Coronary artery (tissue), 2 donors: ENCODE measurements at regions not wholly inside any gene's neighbourhood (a gene's known extent, or its start where the extent isn't known, plus 50 kb on each side); places are given as distances from the start of the nearest gene placed in this dataset.
"Not testable (repeated sequence)": the region's sequence is repeated elsewhere in the genome, so short reads cannot be mapped to it uniquely, and the experiment has no call there.

Experiments used
- DNase-seq: peaks from one replicate; pipeline ENCODE4 v3.0.0-alpha.2; 2017; ENCODE audit warnings: low spot score
- H3K27ac ChIP-seq, 2 donors: fragments of 200-600 bp; sonication (generic); one replicate each; pipeline ENCODE4 v1.5.1; 2016 to 2019
- H3K4me3 ChIP-seq: fragments of 200-600 bp; sonication (generic); 2 replicates; pipeline ENCODE4 v1.5.1; 2016; ENCODE audit warnings: mild to moderate bottlenecking, moderate library complexity
- TF ChIP-seq, protein P1 (sequence below): fragments of 200-600 bp; sonication (generic); IDR thresholded peaks from one replicate; pipeline ENCODE4 v1.5.1; 2019; ENCODE audit warnings: antibody characterized with exemption

DNA sequence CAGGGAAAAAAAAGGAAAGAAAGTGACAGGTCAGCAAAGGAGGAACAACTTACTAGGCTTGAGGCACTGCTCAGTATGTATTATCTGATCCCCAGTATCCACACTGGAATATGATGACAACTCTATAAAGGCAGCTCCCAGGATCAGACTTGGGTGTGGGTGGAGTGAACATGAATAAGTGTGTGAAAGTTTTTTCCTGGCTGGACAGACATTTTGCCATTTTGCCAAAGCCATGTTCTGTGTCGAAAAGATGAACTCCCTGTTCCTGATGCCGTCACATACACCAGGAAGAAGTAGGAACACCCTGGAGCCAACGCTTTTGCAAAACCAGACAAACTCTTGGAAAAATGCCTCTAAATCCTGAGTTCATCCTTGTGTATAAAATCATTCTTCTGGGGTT, 143.2 kb upstream of the MEOX2 start:
- peak; percentile 74 for DNase-seq
- H3K4me3 ChIP-seq: no peak overlapping the region
- TF ChIP-seq, protein P1, sequence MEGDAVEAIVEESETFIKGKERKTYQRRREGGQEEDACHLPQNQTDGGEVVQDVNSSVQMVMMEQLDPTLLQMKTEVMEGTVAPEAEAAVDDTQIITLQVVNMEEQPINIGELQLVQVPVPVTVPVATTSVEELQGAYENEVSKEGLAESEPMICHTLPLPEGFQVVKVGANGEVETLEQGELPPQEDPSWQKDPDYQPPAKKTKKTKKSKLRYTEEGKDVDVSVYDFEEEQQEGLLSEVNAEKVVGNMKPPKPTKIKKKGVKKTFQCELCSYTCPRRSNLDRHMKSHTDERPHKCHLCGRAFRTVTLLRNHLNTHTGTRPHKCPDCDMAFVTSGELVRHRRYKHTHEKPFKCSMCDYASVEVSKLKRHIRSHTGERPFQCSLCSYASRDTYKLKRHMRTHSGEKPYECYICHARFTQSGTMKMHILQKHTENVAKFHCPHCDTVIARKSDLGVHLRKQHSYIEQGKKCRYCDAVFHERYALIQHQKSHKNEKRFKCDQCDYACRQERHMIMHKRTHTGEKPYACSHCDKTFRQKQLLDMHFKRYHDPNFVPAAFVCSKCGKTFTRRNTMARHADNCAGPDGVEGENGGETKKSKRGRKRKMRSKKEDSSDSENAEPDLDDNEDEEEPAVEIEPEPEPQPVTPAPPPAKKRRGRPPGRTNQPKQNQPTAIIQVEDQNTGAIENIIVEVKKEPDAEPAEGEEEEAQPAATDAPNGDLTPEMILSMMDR: no peak
- H3K27ac ChIP-seq: peak overlapping the region in 1 of 2 donors; percentile 41

DNA sequence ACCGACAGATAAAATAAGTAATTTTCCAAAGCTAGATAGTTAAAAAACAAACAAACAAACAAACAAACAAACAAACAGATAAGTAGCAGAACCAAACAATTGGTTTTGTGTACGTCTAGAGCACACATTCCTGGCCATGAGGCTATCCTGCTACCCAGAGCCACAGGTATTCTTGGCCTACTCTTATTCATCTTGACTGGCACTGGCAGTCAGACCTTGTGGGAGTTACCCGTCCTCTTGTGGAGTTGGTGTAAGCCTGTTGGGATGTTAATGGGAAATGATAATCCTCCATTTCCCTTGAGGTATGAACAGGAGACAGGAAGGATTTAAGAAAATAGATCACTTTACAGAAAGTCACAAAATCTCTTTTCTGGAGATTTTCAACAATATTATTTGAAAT, 142.4 kb upstream of the MEOX2 start:
- no peak overlapping the region for H3K27ac ChIP-seq
- TF ChIP-seq, protein P1: no peak

DNA sequence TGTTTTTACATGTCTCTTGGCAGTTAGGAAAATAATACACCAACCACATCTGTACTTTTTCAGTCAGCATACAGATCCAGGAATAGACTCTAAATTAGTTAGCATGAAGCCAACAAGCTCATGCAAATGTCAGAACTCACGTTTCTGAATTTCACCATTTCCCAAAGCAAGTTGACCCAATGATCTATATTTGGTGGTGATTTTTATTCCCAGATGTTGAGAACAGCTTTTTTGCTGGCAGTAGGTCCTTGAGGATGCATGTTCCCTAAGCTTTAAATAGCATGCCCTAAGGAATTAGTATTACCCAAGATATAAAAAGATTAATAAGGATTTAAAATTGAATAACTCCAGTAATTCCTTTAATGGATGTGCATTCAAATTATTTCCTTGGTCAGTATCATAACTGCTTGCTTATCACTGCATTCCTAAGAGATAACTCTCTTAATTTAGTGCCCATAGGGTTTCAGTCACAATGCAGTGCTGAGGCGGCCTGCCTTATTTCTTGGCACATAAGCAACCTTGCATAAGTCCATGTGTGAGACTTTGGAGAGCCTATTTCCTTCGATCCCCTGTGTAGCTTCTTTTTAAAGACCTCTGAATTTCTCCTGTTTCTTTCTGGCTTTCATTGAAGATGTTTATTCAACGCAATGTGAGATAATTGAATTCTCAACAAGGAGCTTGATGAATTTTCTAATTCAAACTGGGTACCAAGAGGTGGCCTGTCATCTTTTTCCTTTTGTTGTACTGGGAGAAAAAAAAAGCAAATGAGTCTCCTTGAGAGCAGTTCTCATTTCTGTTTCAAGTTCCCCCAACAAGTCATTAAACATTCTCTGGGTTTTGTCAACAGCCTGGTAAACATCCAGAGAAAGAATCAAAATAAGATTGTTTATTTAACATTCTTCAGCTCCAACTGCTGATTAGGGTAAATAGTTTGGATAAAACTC, 135.3 kb upstream of the MEOX2 start:
- DNase-seq: no peak
- no peak overlapping the region for H3K4me3 ChIP-seq
- TF ChIP-seq, protein P1: no peak

More for the DNA sequence above, 142.4 kb upstream of the MEOX2 start:
- no peak for DNase-seq
- no peak overlapping the region for H3K4me3 ChIP-seq

DNA sequence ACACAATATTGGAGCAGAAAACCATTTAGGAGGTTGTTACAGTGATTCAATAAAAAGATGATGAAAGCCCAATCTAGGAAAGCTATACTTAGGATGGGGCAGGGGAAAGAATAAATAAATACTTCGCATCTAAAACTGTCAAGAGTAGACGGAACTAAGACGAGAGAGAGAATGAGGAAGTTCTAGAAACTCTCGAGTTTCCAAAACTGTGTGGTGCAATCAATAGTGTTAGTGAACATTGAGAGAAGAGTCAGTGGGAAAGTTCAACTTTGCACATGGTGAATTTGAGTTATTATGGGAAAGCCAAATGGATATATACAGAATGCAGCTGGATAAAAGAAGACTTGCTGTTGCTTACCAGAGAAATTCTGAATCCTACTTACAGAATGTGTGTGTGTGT, 133.8 kb upstream of the MEOX2 start:
- no peak overlapping the region for H3K4me3 ChIP-seq
- DNase-seq: no peak
- H3K27ac ChIP-seq: no peak overlapping the region
- TF ChIP-seq, protein P1: no peak

More for the DNA sequence above, 135.3 kb upstream of the MEOX2 start:
- peak overlapping the region; percentile 48 to 49 for H3K27ac ChIP-seq

DNA sequence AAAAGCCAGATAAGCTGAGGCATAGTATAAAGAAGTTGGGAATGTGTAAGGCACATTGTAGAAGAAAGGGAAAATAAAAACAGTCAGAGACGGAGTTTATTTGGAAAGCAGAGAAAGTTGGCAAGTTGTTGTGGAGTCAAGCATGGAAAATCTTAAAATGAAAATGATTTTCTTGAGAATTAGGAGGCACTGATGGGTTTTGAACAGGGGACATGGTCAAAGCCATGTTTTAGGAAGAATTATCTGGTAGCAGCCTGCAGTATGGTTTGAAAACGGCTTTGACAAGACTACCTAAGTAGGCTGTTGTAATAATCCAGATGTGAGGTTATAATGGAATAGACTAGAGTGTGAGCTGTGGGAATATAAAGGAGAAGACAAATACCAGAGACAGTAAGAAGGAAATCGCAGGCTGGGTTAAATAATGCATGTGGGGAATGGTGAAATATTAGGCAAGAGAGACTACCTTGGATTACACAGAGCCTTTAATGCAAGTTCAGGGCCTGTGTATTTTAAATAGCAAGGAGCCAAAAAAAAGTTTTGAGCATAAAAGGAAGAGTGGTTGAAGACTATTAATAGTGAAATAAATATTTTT, 130.4 kb upstream of the MEOX2 start:
- no peak overlapping the region for H3K27ac ChIP-seq
- TF ChIP-seq, protein P1: no peak
- no peak for DNase-seq
- H3K4me3 ChIP-seq: no peak overlapping the region

DNA sequence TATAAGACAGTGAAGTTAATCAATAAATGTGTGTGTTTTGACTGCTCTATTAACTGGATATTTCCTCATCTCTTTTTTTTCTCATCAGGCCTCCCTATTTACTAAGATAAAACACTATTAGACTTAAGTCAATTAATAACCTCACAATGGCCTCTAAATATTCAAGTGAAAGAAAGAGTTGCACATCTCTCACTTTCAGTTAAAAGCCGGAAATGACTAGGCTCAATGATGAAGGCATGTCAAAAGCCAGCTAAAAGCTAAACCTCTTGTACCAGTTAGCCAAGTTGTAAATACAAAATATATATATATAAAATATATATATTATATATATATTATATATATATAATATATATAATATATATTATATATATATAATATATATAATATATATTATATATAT, 127.0 kb upstream of the MEOX2 start:
- Histone ChIP-seq H3K27ac (no peak overlapping the region), H3K4me3 (no peak overlapping the region)
- TF ChIP-seq, protein P1: no peak
- no peak for DNase-seq

DNA sequence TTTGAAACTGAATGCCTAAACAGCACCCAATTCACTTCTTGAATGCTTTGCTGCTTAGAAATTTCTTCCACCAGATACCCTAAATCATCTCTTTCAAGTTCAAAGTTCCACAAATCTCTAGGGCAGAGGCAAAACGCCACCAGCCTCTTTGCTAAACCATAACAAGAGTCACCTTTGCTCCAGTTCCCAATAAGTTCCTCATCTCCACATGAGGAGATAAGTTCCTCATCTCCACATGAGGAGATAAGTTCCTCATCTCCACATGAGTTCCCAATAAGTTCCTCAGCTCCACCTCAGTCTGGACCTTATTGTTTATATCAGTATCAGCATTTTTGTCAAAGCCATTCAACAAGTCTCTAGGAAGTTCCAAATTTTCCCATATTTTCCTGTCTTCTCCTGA, 123.9 kb upstream of the MEOX2 start:
- H3K4me3 ChIP-seq, DNase-seq, H3K27ac ChIP-seq: not testable (repeated sequence)

DNA sequence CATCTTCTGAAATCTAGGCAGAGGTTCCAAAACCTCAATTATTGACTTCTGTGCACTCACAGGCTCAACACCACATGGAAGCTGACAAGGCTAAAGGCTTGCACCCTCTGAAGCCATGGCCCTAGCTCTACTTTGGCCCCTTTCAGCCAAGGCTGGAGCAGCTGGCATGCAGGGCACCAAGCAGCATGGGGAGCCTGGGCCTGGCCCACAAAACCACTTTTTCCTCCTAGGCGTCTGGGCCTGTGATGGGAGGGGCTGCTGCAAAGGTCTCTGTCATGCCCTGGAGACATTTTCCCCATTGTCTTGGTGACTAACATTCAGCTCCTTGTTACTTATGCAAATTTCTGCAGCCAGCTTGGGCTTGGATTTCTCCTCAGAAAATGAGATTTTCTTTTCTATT, 123.5 kb upstream of the MEOX2 start:
- H3K27ac ChIP-seq, H3K4me3 ChIP-seq, DNase-seq: not testable (repeated sequence)
